Endothelial cell of umbilical vein (primary cell): ENCODE measurements at regions not wholly inside any gene's neighbourhood (a gene's known extent, or its start where the extent isn't known, plus 50 kb on each side); places are given as distances from the start of the nearest gene placed in this dataset.

Source experiments
- BruUV-seq: library from RNA; stranded (reverse); fragments of 400-500 nt; replicated peaks from 2 replicates; lab custom pipeline; 2021; lab: Mats Ljungman, UMichigan
- CTCF ChIA-PET: fragments of 300-600, 350-600 bp; sonication (Branson Sonifier 250); formaldehyde crosslinking; loops from one replicate; lab custom pipeline; 2021; ENCODE audit warnings: antibody characterized with exemption, inconsistent platforms; lab: Charles Lee
- POLR2A ChIA-PET: fragments of 300-600, 350-600 bp; sonication (Branson Sonifier 250); formaldehyde crosslinking; loops from one replicate; lab custom pipeline; 2021; ENCODE audit warnings: antibody characterized with exemption, inconsistent platforms; lab: Charles Lee
- DNase-seq: peaks from one replicate; pipeline ENCODE4 v3.0.0-alpha.2; 2011; ENCODE audit warnings: low read depth, low spot score
- FAIRE-seq: peaks from 2 replicates; lab custom pipeline; 2011; peaks lifted over from hg19 to GRCh38; lab: Jason Lieb, UNC
- H2AFZ ChIP-seq: 2 replicates; pipeline ENCODE4 v1.6.0; 2012; ENCODE audit warnings: low read depth, low read length, control low read depth, inconsistent platforms
- H3K27ac ChIP-seq: 2 replicates; pipeline ENCODE4 v1.5.1; 2011; ENCODE audit warnings: low read depth, mild to moderate bottlenecking, control low read depth, low read length, moderate library complexity; ENCODE audit not compliant: insufficient read depth
- H3K27me3 ChIP-seq, 2 experiments: 2 replicates each; pipeline versions ENCODE4 v1.6.0 to v1.6.1; 2011; ENCODE audit warnings: low read length in 2 of 2, mixed read lengths in 1 of 2; ENCODE audit not compliant: control insufficient read depth in 2 of 2, insufficient read depth in 2 of 2
- H3K36me3 ChIP-seq, 2 experiments: 2 replicates in 1 of 2; 3 replicates in 1 of 2; pipeline ENCODE4 v1.5.1; 2011; ENCODE audit warnings: low read length in 2 of 2, mild to moderate bottlenecking in 1 of 2, moderate library complexity in 1 of 2; ENCODE audit not compliant: control insufficient read depth in 2 of 2, insufficient read depth in 2 of 2; ENCODE audit errors: extremely low read depth in 1 of 2
- H3K4me1 ChIP-seq: 3 replicates; pipeline ENCODE4 v1.5.1; 2011; ENCODE audit warnings: mild to moderate bottlenecking, low read length; ENCODE audit not compliant: control insufficient read depth, insufficient read depth; ENCODE audit errors: extremely low read depth
- H3K4me2 ChIP-seq: 2 replicates; pipeline ENCODE4 v1.6.1; 2011; ENCODE audit warnings: low read length, control low read depth, mixed read lengths; ENCODE audit not compliant: insufficient read depth
- H3K4me3 ChIP-seq, 3 experiments: fragments of 200-600 bp in 1 of 3; sonication (generic), shearing (Covaris generic) in 1 of 3; replicated peaks in 1 of 3; 2 replicates each; pipeline ENCODE4 v1.5.1; 2011 to 2016; ENCODE audit warnings: control low read depth in 3 of 3, low read length in 3 of 3, mild to moderate bottlenecking in 2 of 3, inconsistent platforms in 1 of 3, low read depth in 1 of 3, moderate library complexity in 1 of 3; ENCODE audit not compliant: insufficient read depth in 1 of 3
- H3K79me2 ChIP-seq: 2 replicates; pipeline ENCODE4 v1.6.0; 2012; ENCODE audit warnings: low read length, inconsistent platforms; ENCODE audit not compliant: control insufficient read depth, insufficient read depth
- H3K9ac ChIP-seq: replicated peaks from 2 replicates; pipeline ENCODE3; 2011; ENCODE audit warnings: low read length, control low read depth; ENCODE audit not compliant: insufficient read depth; ENCODE audit errors: extremely low read depth
- H3K9me1 ChIP-seq: replicated peaks from 3 replicates; pipeline ENCODE4 v1.6.0; 2011; ENCODE audit warnings: mild to moderate bottlenecking, low read length; ENCODE audit not compliant: control insufficient read depth, insufficient read depth; ENCODE audit errors: extremely low read depth
- H3K9me3 ChIP-seq: replicated peaks from 2 replicates; pipeline ENCODE4 v1.5.1; 2012; ENCODE audit warnings: low read length, inconsistent platforms; ENCODE audit not compliant: control insufficient read depth, insufficient read depth
- H4K20me1 ChIP-seq: replicated peaks from 2 replicates; pipeline ENCODE3; 2011; ENCODE audit warnings: mild to moderate bottlenecking, low read length; ENCODE audit not compliant: control insufficient read depth, insufficient read depth; ENCODE audit errors: extremely low read depth
- CTCF ChIP-seq, 2 donors: IDR thresholded peaks; 1 replicate in 1 of 2; 2 replicates in 1 of 2; pipeline ENCODE4 v1.5.1; 2011; ENCODE audit warnings: low read length in 2 of 2, mild to moderate bottlenecking in 2 of 2, moderate library complexity in 2 of 2, control low read depth in 1 of 2, inconsistent platforms in 1 of 2, low read depth in 1 of 2; ENCODE audit not compliant: insufficient read depth in 1 of 2; ENCODE audit errors: extremely low read depth in 1 of 2
- EZH2 ChIP-seq: IDR thresholded peaks from 2 replicates; pipeline ENCODE4 v1.6.1; 2012; ENCODE audit warnings: borderline replicate concordance, low read depth, mild to moderate bottlenecking, moderate library complexity, low read length, inconsistent platforms; ENCODE audit not compliant: severe bottlenecking
- FOS ChIP-seq: IDR thresholded peaks from 2 replicates; pipeline ENCODE4 v1.6.1; 2011; ENCODE audit warnings: mild to moderate bottlenecking, low read length, moderate library complexity, borderline replicate concordance; ENCODE audit not compliant: insufficient read depth
- GATA2 ChIP-seq: IDR thresholded peaks from 2 replicates; pipeline ENCODE4 v1.7.0; 2011; ENCODE audit warnings: low read depth, mild to moderate bottlenecking, moderate library complexity, mixed read lengths, low read length; ENCODE audit not compliant: insufficient read length, insufficient read depth
- JUN ChIP-seq: IDR thresholded peaks from 2 replicates; pipeline ENCODE4 v1.6.1; 2011; ENCODE audit warnings: borderline replicate concordance, low read depth; ENCODE audit not compliant: insufficient read length, insufficient read depth
- MAX ChIP-seq: IDR thresholded peaks from 2 replicates; pipeline ENCODE4 v1.6.1; 2011; ENCODE audit not compliant: insufficient read depth, insufficient read length
- MYC ChIP-seq: IDR thresholded peaks from one replicate; pipeline ENCODE4 v1.6.1; 2011; ENCODE audit warnings: mild to moderate bottlenecking, low read depth, low read length
- POLR2A ChIP-seq: IDR thresholded peaks from 2 replicates; pipeline ENCODE4 v1.6.1; 2012; ENCODE audit warnings: low read depth, mild to moderate bottlenecking, control low read depth, low read length
- POLR2AphosphoS5 ChIP-seq: IDR thresholded peaks from 2 replicates; pipeline ENCODE4 v1.6.1; 2012; ENCODE audit warnings: low read depth, mild to moderate bottlenecking, control low read depth, low read length, moderate library complexity; ENCODE audit not compliant: insufficient read depth
- dilution Hi-C: fragments of 300-500 bp; cut with MboI; formaldehyde crosslinking; loops from one replicate; pipeline ENCODE4 v1.15.0; 2019; ENCODE audit warnings: low sequenced_read_pairs; ENCODE audit not compliant: extremely low pct_ligation_motif_present
- intact Hi-C: fragments of 100-400 bp; cut with micrococcal nuclease; formaldehyde crosslinking; loops from one replicate; pipeline ENCODE4 v1.10.0; 2022

DNA sequence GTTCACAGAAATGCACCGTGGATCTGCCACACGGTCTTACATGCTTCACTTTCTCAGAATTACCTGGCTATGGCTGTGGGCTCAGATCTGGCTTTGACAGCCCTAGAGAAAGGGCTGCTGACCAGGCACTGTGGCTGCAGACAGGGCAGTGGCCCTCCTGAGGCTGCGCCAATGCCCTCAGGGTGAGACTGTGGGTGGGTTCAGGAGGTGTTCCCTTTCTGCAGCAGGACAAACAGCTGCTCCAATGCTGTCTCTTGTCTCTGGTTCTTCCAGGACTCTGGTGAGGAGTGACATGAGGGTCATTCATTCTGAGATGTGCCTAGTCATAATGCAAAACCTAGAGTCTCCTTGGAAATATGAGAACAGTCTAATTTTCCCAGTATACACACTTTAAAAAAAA is 90.5 kb upstream of the SMIM21 start:
- H3K27me3 ChIP-seq = no peaks in the 10 kb centered on the region
- no TSS peak for BruUV-seq
- H3K4me1 ChIP-seq = no peaks in the 10 kb centered on the region
- dilution Hi-C loops (no loop called here), intact Hi-C loops (no loop called here)
- CTCF ChIA-PET = no interaction called here
- H3K9me3 ChIP-seq = peaks cover 1% of the 10 kb centered on the region
- no peak overlapping the region for H3K9ac ChIP-seq
- FAIRE-seq (no peak), DNase-seq (no peak)
- no peak overlapping the region for H3K4me2 ChIP-seq
- H4K20me1 ChIP-seq = no peaks in the 10 kb centered on the region
- TF ChIP-seq MYC = no peak
- TF ChIP-seq POLR2A = no peak
- no peak for TF ChIP-seq MAX
- TF ChIP-seq JUN = no peak
- TF ChIP-seq POLR2AphosphoS5 = no peak
- no peak for TF ChIP-seq CTCF (IDR thresholded peaks at IDR 0.05; ENCODE audit: extremely low read depth in 1 of 2, insufficient read depth in 1 of 2, low read depth in 1 of 2, low read length in 2 of 2)
- TF ChIP-seq GATA2 = no peak
- no peak for TF ChIP-seq EZH2
- TF ChIP-seq FOS = no peak
- H3K4me3 ChIP-seq = no peak overlapping the region
- no peaks in the 10 kb centered on the region for H3K79me2 ChIP-seq
- H3K36me3 ChIP-seq = no peaks in the 10 kb centered on the region
- H3K9me1 ChIP-seq = no peaks in the 10 kb centered on the region
- no peak overlapping the region for H2AFZ ChIP-seq
- POLR2A ChIA-PET = no interaction called here
- no peak overlapping the region for H3K27ac ChIP-seq
